ENCODE measurements at regions not wholly inside any gene's neighbourhood (a gene's known extent, or its start where the extent isn't known, plus 50 kb on each side); places are given as distances from the start of the nearest gene placed in this dataset.

DNA sequence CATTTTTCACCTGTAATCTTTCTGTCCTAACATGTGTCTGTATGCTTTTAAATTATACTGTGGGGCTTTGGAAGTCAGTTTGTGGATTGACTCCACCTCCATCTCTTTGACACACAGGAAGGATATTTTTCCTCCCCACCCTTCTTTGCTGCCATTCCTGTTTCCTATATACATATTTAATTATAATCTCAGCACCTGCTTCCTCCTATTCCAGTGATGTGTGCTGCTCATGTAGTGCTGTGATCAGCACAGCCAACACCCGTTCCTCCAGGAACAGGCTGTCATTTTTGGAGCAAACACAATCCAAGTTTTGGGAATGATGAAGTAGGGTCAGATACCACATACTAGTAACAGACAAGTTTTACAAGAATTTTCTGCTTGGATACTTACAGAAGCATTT lies 135.0 kb upstream of the PRPS1L1 start:
- no peak for TF ChIP-seq FOXP4 (CRISPR knock-in tag; IDR thresholded peaks at IDR 0.05)
- no peak for TF ChIP-seq ZNF432 (CRISPR knock-in tag; IDR thresholded peaks at IDR 0.05; ENCODE audit: borderline replicate concordance)
- no peak for TF ChIP-seq ZNF367 (CRISPR knock-in tag; IDR thresholded peaks at IDR 0.05; ENCODE audit: borderline replicate concordance)
- TF ChIP-seq PHB2 (IDR thresholded peaks at IDR 0.05; ENCODE audit: partially characterized antibody) = no peak
- TF ChIP-seq ZNF331 (CRISPR knock-in tag; IDR thresholded peaks at IDR 0.05) = no peak
- no peak for TF ChIP-seq U2AF1 (optimal IDR thresholded peaks at IDR 0.05; ENCODE audit: low read depth, low read length)
- no peak for TF ChIP-seq NCOA2 (CRISPR knock-in tag; IDR thresholded peaks at IDR 0.05)
- TF ChIP-seq TIGD3 (CRISPR knock-in tag; IDR thresholded peaks at IDR 0.05; ENCODE audit: borderline replicate concordance) = no peak
- TF ChIP-seq, protein P1, sequence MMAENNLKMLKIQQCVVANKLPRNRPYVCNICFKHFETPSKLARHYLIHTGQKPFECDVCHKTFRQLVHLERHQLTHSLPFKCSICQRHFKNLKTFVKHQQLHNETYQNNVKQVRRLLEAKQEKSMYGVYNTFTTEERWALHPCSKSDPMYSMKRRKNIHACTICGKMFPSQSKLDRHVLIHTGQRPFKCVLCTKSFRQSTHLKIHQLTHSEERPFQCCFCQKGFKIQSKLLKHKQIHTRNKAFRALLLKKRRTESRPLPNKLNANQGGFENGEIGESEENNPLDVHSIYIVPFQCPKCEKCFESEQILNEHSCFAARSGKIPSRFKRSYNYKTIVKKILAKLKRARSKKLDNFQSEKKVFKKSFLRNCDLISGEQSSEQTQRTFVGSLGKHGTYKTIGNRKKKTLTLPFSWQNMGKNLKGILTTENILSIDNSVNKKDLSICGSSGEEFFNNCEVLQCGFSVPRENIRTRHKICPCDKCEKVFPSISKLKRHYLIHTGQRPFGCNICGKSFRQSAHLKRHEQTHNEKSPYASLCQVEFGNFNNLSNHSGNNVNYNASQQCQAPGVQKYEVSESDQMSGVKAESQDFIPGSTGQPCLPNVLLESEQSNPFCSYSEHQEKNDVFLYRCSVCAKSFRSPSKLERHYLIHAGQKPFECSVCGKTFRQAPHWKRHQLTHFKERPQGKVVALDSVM (CRISPR knock-in tag; IDR thresholded peaks at IDR 0.05) = no peak
- TF ChIP-seq CC2D1A (CRISPR knock-in tag; IDR thresholded peaks at IDR 0.05) = no peak
- no peak for TF ChIP-seq RFXANK (CRISPR knock-in tag; IDR thresholded peaks at IDR 0.05)
- TF ChIP-seq ZNF891 (CRISPR knock-in tag; IDR thresholded peaks at IDR 0.05) = no peak
- TF ChIP-seq ZSCAN12 (CRISPR knock-in tag; IDR thresholded peaks at IDR 0.05) = no peak
- no peak for TF ChIP-seq ZNF576 (CRISPR knock-in tag; IDR thresholded peaks at IDR 0.05)
- no peak for TF ChIP-seq KAT2B (IDR thresholded peaks at IDR 0.05; ENCODE audit: borderline replicate concordance, low read depth, low read length)
- no peak for TF ChIP-seq E2F1 (CRISPR knock-in tag; IDR thresholded peaks at IDR 0.05)
- TF ChIP-seq ZNF678 (CRISPR knock-in tag; IDR thresholded peaks at IDR 0.05) = no peak
- Histone ChIP-seq H3K4me1 (ENCODE audit: insufficient read depth, low read length) (no peaks in the 10 kb centered on the region), H3K9me3 (ENCODE audit: low read length) (no peaks in the 10 kb centered on the region), H3K27me3 (ENCODE audit: control insufficient read depth in 1 of 2, insufficient read depth in 2 of 2, low read length in 2 of 2) (no peaks in the 10 kb centered on the region), H3K4me2 (ENCODE audit: low read depth, low read length) (no peak overlapping the region), H3K4me3 (replicated peaks in 1 of 3; ENCODE audit: insufficient read depth in 1 of 3, low read depth in 2 of 3, low read length in 3 of 3) (no peak overlapping the region), H2AFZ (ENCODE audit: low read length) (no peak overlapping the region), H3K36me3 (replicated peaks in 1 of 2; ENCODE audit: control insufficient read depth in 1 of 2, insufficient read depth in 2 of 2, low read length in 2 of 2) (no peaks in the 10 kb centered on the region), H3K79me2 (ENCODE audit: insufficient read depth, low read length) (no peaks in the 10 kb centered on the region), H3K27ac (ENCODE audit: extremely low read length, insufficient read depth, low read length) (no peak overlapping the region), H3K9ac (ENCODE audit: insufficient read depth, low read depth, low read length) (no peak overlapping the region), H4K20me1 (ENCODE audit: insufficient read depth, low read length) (no peaks in the 10 kb centered on the region)
- ChIA-PET POLR2A (no interaction called here), CTCF (ENCODE audit: low intra/inter-chr PET ratio, low total read pairs) (no interaction called here)
- in situ Hi-C loops (cut with HindIII; ENCODE audit: extremely low pct_ligation_motif_present, low pct_unique_long_range_greater_than_20kb) = no loop called here
- 0% methylated on average over 1 of the region's 1 CpG for WGBS (ENCODE audit: low lambda C conversion rate)
- FAIRE-seq = no peak
- no peak for DNase-seq (ENCODE audit: low spot score)
- no TSS peak for BruUV-seq (replicated peaks)
- intact Hi-C loops (cut with micrococcal nuclease; ENCODE audit: unreplicated experiment) = no loop called here
- ATAC-seq = no peak
